ENCODE measurements at regions not wholly inside any gene's neighbourhood (a gene's known extent, or its start where the extent isn't known, plus 50 kb on each side); places are given as distances from the start of the nearest gene placed in this dataset.

DNA sequence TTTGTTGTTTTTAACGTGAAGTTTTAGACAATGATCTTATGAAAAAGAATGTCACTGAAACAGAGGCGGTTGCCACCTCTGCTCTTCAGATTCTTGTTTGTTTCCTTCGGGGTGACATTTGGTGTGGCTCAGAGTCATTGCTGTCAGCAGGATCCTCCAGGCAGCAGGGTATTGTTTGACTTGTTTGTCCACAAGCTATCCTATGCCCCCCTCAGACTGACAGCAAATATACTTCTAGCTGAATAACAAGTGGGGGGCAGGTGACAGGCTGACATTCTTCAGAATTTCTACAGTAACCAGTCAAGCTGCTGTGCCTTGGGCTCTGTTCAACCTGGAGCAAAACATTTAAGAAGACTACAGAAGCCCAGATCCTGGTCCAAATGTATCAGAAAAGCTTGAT, 383.3 kb downstream of the YTHDC2 start:
- TF ChIP-seq, protein P1, sequence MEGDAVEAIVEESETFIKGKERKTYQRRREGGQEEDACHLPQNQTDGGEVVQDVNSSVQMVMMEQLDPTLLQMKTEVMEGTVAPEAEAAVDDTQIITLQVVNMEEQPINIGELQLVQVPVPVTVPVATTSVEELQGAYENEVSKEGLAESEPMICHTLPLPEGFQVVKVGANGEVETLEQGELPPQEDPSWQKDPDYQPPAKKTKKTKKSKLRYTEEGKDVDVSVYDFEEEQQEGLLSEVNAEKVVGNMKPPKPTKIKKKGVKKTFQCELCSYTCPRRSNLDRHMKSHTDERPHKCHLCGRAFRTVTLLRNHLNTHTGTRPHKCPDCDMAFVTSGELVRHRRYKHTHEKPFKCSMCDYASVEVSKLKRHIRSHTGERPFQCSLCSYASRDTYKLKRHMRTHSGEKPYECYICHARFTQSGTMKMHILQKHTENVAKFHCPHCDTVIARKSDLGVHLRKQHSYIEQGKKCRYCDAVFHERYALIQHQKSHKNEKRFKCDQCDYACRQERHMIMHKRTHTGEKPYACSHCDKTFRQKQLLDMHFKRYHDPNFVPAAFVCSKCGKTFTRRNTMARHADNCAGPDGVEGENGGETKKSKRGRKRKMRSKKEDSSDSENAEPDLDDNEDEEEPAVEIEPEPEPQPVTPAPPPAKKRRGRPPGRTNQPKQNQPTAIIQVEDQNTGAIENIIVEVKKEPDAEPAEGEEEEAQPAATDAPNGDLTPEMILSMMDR (IDR thresholded peaks at IDR 0.05; ENCODE audit: low read depth, low read length, poor library complexity, severe bottlenecking): no peak
- TF ChIP-seq EZH2phosphoT487 (IDR thresholded peaks at IDR 0.05; ENCODE audit: borderline replicate concordance, low read length): no peak
